Esophagus squamous epithelium (tissue), 4 donors: ENCODE measurements at regions not wholly inside any gene's neighbourhood (a gene's known extent, or its start where the extent isn't known, plus 50 kb on each side); places are given as distances from the start of the nearest gene placed in this dataset.

Source experiments
- POLR2A ChIP-seq, 4 donors: fragments of 450-650 bp; IDR thresholded peaks; one replicate each; pipeline ENCODE4 v1.6.1; 2017; ENCODE audit warnings: antibody characterized with exemption in 4 of 4, mild to moderate bottlenecking in 4 of 4, moderate library complexity in 3 of 4
- TF ChIP-seq, protein P1 (sequence below), 6 experiments: fragments of 450-650 bp in 4 of 6; fragments of 200-600 bp in 2 of 6; sonication (generic) in 2 of 6; IDR thresholded peaks; one replicate each; pipeline ENCODE4 v1.5.1; 2016 to 2019; ENCODE audit warnings: antibody characterized with exemption in 6 of 6, mild to moderate bottlenecking in 4 of 6, moderate library complexity in 4 of 6

DNA sequence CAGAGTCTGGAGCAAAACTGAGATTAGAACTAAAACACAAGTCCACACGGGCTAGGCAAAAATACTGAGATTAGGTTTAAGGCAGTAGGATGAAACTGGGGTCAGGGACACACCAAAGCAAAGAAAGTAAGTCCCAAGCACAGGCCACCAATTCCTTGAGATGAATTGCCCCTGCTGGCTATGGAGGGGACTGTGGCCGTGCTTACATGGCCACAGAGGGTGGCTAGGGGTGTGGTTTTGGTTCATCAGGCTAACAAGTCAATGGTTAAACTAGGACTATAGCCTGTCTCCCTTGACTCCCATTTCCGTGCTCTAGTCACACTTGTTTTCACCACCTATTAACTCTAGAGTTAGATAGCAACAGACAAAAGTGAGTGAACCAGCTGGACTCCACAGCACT is 394.8 kb downstream of the PBX1 start:
- TF ChIP-seq, protein P1, sequence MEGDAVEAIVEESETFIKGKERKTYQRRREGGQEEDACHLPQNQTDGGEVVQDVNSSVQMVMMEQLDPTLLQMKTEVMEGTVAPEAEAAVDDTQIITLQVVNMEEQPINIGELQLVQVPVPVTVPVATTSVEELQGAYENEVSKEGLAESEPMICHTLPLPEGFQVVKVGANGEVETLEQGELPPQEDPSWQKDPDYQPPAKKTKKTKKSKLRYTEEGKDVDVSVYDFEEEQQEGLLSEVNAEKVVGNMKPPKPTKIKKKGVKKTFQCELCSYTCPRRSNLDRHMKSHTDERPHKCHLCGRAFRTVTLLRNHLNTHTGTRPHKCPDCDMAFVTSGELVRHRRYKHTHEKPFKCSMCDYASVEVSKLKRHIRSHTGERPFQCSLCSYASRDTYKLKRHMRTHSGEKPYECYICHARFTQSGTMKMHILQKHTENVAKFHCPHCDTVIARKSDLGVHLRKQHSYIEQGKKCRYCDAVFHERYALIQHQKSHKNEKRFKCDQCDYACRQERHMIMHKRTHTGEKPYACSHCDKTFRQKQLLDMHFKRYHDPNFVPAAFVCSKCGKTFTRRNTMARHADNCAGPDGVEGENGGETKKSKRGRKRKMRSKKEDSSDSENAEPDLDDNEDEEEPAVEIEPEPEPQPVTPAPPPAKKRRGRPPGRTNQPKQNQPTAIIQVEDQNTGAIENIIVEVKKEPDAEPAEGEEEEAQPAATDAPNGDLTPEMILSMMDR (IDR thresholded peaks at IDR 0.05) = no peak
- no peak for TF ChIP-seq POLR2A (IDR thresholded peaks at IDR 0.05)
